ENCODE measurements at regions not wholly inside any gene's neighbourhood (a gene's known extent, or its start where the extent isn't known, plus 50 kb on each side); places are given as distances from the start of the nearest gene placed in this dataset.
"Not testable (repeated sequence)": the region's sequence is repeated elsewhere in the genome, so short reads cannot be mapped to it uniquely, and the experiment has no call there.

DNA sequence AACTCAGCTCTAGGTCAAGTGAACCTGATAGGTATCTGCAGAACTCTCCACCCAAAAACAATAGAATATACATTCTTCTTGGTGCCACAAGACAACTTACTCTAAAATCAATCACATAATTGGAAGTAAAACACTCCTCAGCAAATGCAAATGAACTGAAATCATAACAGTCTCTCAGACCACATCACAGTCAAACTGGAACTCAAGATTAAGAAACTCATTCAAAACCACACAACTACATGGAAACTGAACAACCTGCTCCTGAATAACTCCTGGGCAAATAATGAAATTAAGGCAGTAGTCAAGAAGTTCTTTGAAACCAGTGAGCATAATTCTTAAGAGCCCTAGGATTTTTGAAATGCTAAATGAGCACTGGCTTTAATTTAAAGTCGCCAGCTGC is 125.4 kb upstream of the PDE4D start:
- TF ChIP-seq, protein P1, sequence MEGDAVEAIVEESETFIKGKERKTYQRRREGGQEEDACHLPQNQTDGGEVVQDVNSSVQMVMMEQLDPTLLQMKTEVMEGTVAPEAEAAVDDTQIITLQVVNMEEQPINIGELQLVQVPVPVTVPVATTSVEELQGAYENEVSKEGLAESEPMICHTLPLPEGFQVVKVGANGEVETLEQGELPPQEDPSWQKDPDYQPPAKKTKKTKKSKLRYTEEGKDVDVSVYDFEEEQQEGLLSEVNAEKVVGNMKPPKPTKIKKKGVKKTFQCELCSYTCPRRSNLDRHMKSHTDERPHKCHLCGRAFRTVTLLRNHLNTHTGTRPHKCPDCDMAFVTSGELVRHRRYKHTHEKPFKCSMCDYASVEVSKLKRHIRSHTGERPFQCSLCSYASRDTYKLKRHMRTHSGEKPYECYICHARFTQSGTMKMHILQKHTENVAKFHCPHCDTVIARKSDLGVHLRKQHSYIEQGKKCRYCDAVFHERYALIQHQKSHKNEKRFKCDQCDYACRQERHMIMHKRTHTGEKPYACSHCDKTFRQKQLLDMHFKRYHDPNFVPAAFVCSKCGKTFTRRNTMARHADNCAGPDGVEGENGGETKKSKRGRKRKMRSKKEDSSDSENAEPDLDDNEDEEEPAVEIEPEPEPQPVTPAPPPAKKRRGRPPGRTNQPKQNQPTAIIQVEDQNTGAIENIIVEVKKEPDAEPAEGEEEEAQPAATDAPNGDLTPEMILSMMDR (IDR thresholded peaks at IDR 0.05), result not testable (repeated sequence)
- TF ChIP-seq POLR2A, EP300 (IDR thresholded peaks at IDR 0.05): not testable (repeated sequence)
